OCI-LY3 (cell line): ENCODE measurements at regions not wholly inside any gene's neighbourhood (a gene's known extent, or its start where the extent isn't known, plus 50 kb on each side); places are given as distances from the start of the nearest gene placed in this dataset.
"Not testable (repeated sequence)": the region's sequence is repeated elsewhere in the genome, so short reads cannot be mapped to it uniquely, and the experiment has no call there.

Experiments
- H2AFZ ChIP-seq: fragments of 200-600, 300-600 bp; shearing (Covaris generic); 2 replicates; pipeline ENCODE4 v1.6.0; 2014; ENCODE audit warnings: antibody characterized with exemption, low read depth, low read length
- H3K27ac ChIP-seq: fragments of 200-600, 300-600 bp; sonication (generic); 2 replicates; pipeline ENCODE4 v1.5.1; 2014; ENCODE audit warnings: mild to moderate bottlenecking, low read length, moderate library complexity, mixed read lengths
- H3K27me3 ChIP-seq: fragments of 200-600, 300-600 bp; sonication (generic); 2 replicates; pipeline ENCODE4 v1.6.1; 2014; ENCODE audit warnings: low read depth, low read length, mixed read lengths
- H3K36me3 ChIP-seq: fragments of 200-600, 300-600 bp; sonication (generic); replicated peaks from 2 replicates; pipeline ENCODE3; 2014; ENCODE audit warnings: low read depth, low read length, mixed read lengths
- H3K4me1 ChIP-seq: fragments of 300-600, 200-600 bp; sonication (generic); 2 replicates; pipeline ENCODE4 v1.6.1; 2014; ENCODE audit warnings: low read length, mixed read lengths
- H3K4me2 ChIP-seq: fragments of 200-600, 300-600 bp; sonication (generic); 2 replicates; pipeline ENCODE4 v1.6.1; 2014; ENCODE audit warnings: low read length, mixed read lengths
- H3K4me3 ChIP-seq: fragments of 300-600, 200-600 bp; sonication (generic); 2 replicates; pipeline ENCODE4 v1.5.1; 2014; ENCODE audit warnings: antibody characterized with exemption, mild to moderate bottlenecking, low read length, moderate library complexity
- H3K79me2 ChIP-seq: fragments of 300-600, 200-600 bp; shearing (Covaris generic); 2 replicates; pipeline ENCODE4 v1.6.1; 2014; ENCODE audit warnings: mild to moderate bottlenecking, low read length, mixed read lengths
- H3K9ac ChIP-seq: fragments of 300-600, 200-600 bp; shearing (Covaris generic); 2 replicates; pipeline ENCODE4 v1.6.0; 2014; ENCODE audit warnings: mild to moderate bottlenecking, low read length, moderate library complexity
- H3K9me3 ChIP-seq: fragments of 200-600, 300-600 bp; shearing (Covaris generic); 2 replicates; pipeline ENCODE4 v1.6.1; 2014; ENCODE audit warnings: low read length, mixed read lengths; ENCODE audit not compliant: insufficient read depth
- H4K20me1 ChIP-seq: fragments of 200-600, 300-600 bp; sonication (generic); 2 replicates; pipeline ENCODE4 v1.6.1; 2016; ENCODE audit warnings: low read length, mixed read lengths; ENCODE audit not compliant: insufficient read depth

- H3K4me3 ChIP-seq, H3K36me3 ChIP-seq: not testable (repeated sequence)
Measured at GRCh38 chr1:83274656-83275055, 724.3 kb downstream of the TTLL7 start.

GRCh38 chr1:83272484-83272883, 726.4 kb downstream of the TTLL7 start:
- not testable (repeated sequence) for H3K9me3 ChIP-seq, H3K4me2 ChIP-seq

More at GRCh38 chr1:83274656-83275055, 724.3 kb downstream of the TTLL7 start:
- not testable (repeated sequence) for H3K9me3 ChIP-seq, H4K20me1 ChIP-seq, H3K27me3 ChIP-seq, H2AFZ ChIP-seq, H3K9ac ChIP-seq, H3K27ac ChIP-seq, H3K4me2 ChIP-seq, H3K4me1 ChIP-seq, H3K79me2 ChIP-seq

GRCh38 chr1:83271834-83272233, 727.1 kb downstream of the TTLL7 start:
- not testable (repeated sequence) for H2AFZ ChIP-seq, H3K9ac ChIP-seq, H3K4me2 ChIP-seq, H3K4me3 ChIP-seq, H3K27ac ChIP-seq, H3K36me3 ChIP-seq, H3K9me3 ChIP-seq, H3K27me3 ChIP-seq, H3K79me2 ChIP-seq, H3K4me1 ChIP-seq, H4K20me1 ChIP-seq

More at GRCh38 chr1:83272484-83272883, 726.4 kb downstream of the TTLL7 start:
- not testable (repeated sequence) for H3K36me3 ChIP-seq, H3K27me3 ChIP-seq, H3K4me3 ChIP-seq, H2AFZ ChIP-seq, H3K9ac ChIP-seq, H3K79me2 ChIP-seq, H4K20me1 ChIP-seq, H3K4me1 ChIP-seq, H3K27ac ChIP-seq

GRCh38 chr1:83270801-83271200, 728.1 kb downstream of the TTLL7 start:
- H3K4me2 ChIP-seq, H2AFZ ChIP-seq, H3K27ac ChIP-seq, H4K20me1 ChIP-seq, H3K4me3 ChIP-seq, H3K9me3 ChIP-seq, H3K36me3 ChIP-seq, H3K4me1 ChIP-seq, H3K9ac ChIP-seq, H3K27me3 ChIP-seq, H3K79me2 ChIP-seq: not testable (repeated sequence)

GRCh38 chr1:83263808-83264207, 735.1 kb downstream of the TTLL7 start:
- H3K4me2 ChIP-seq, H3K4me3 ChIP-seq, H3K9ac ChIP-seq, H3K9me3 ChIP-seq, H3K4me1 ChIP-seq, H3K36me3 ChIP-seq, H3K27me3 ChIP-seq, H2AFZ ChIP-seq, H4K20me1 ChIP-seq, H3K79me2 ChIP-seq, H3K27ac ChIP-seq: not testable (repeated sequence)

- not testable (repeated sequence) for H3K4me3 ChIP-seq, H3K4me1 ChIP-seq, H3K27me3 ChIP-seq, H3K9me3 ChIP-seq, H3K27ac ChIP-seq, H2AFZ ChIP-seq, H3K79me2 ChIP-seq, H4K20me1 ChIP-seq, H3K36me3 ChIP-seq, H3K4me2 ChIP-seq, H3K9ac ChIP-seq
Measured at GRCh38 chr1:83251687-83252086, 747.2 kb downstream of the TTLL7 start.

- H3K9me3 ChIP-seq, H3K27ac ChIP-seq, H3K36me3 ChIP-seq, H3K9ac ChIP-seq, H3K4me1 ChIP-seq, H3K79me2 ChIP-seq, H3K27me3 ChIP-seq, H2AFZ ChIP-seq, H4K20me1 ChIP-seq, H3K4me2 ChIP-seq, H3K4me3 ChIP-seq: not testable (repeated sequence)
Measured at GRCh38 chr1:83246780-83247179, 752.2 kb downstream of the TTLL7 start.

- H3K79me2 ChIP-seq, H3K9me3 ChIP-seq, H3K9ac ChIP-seq, H3K4me2 ChIP-seq, H3K4me1 ChIP-seq, H3K27me3 ChIP-seq, H4K20me1 ChIP-seq, H2AFZ ChIP-seq, H3K36me3 ChIP-seq, H3K4me3 ChIP-seq, H3K27ac ChIP-seq: not testable (repeated sequence)
Measured at GRCh38 chr1:83244832-83245231, 754.1 kb downstream of the TTLL7 start.

- not testable (repeated sequence) for H3K4me1 ChIP-seq, H3K9ac ChIP-seq, H3K9me3 ChIP-seq, H3K4me3 ChIP-seq, H2AFZ ChIP-seq, H3K79me2 ChIP-seq, H3K27ac ChIP-seq, H3K36me3 ChIP-seq, H3K4me2 ChIP-seq, H4K20me1 ChIP-seq, H3K27me3 ChIP-seq
Measured at GRCh38 chr1:83239568-83239967, 759.4 kb downstream of the TTLL7 start.

- not testable (repeated sequence) for H3K27me3 ChIP-seq, H3K79me2 ChIP-seq, H3K4me2 ChIP-seq, H3K4me1 ChIP-seq, H3K27ac ChIP-seq, H3K4me3 ChIP-seq, H3K9me3 ChIP-seq, H2AFZ ChIP-seq, H3K36me3 ChIP-seq, H3K9ac ChIP-seq, H4K20me1 ChIP-seq
Measured at GRCh38 chr1:83238654-83239053, 760.3 kb downstream of the TTLL7 start.
